Heart left ventricle (tissue), 16 donors: ENCODE measurements at regions not wholly inside any gene's neighbourhood (a gene's known extent, or its start where the extent isn't known, plus 50 kb on each side); places are given as distances from the start of the nearest gene placed in this dataset.

Source experiments
- ATAC-seq, 4 donors: fragments of 200-7000 bp; cut with Tn5 transposase; one replicate each; pipeline ENCODE4 v1.9.1; 2020 to 2022; ENCODE audit warnings: moderate library complexity in 4 of 4, mild to moderate bottlenecking in 3 of 4, moderate number of reproducible peaks in 1 of 4
- DNase-seq, 5 donors: peaks; one replicate each; pipeline ENCODE4 v3.0.0-alpha.2; 2020
- H3K27ac ChIP-seq, 12 donors: fragments of 200-600 bp; sonication (generic) in 4 of 12; one replicate each; pipeline versions ENCODE4 v1.5.0 to v1.8.0; 2016 to 2022; ENCODE audit warnings: mild to moderate bottlenecking in 2 of 12
- H3K27me3 ChIP-seq, 9 donors: fragments of 200-600 bp; sonication (generic) in 2 of 9; one replicate each; pipeline versions ENCODE4 v1.5.1 to v1.8.0; 2016 to 2022; ENCODE audit warnings: mild to moderate bottlenecking in 3 of 9
- H3K36me3 ChIP-seq, 9 donors: fragments of 200-600 bp; sonication (generic) in 2 of 9; one replicate each; pipeline versions ENCODE4 v1.5.0 to v1.8.0; 2018 to 2022; ENCODE audit warnings: mild to moderate bottlenecking in 2 of 9
- H3K4me1 ChIP-seq, 12 donors: fragments of 200-600 bp; sonication (generic) in 4 of 12; one replicate each; pipeline versions ENCODE4 v1.5.0 to v1.8.0; 2016 to 2022; ENCODE audit warnings: mild to moderate bottlenecking in 3 of 12
- H3K4me3 ChIP-seq, 12 donors: fragments of 200-600 bp; sonication (generic) in 4 of 12; one replicate each; pipeline versions ENCODE4 v1.5.0 to v1.8.0; 2017 to 2022; ENCODE audit warnings: mild to moderate bottlenecking in 9 of 12, moderate library complexity in 4 of 12
- H3K9me3 ChIP-seq, 12 donors: fragments of 200-600 bp; sonication (generic) in 4 of 12; one replicate each; pipeline versions ENCODE4 v1.5.0 to v1.8.0; 2016 to 2022; ENCODE audit warnings: mild to moderate bottlenecking in 1 of 12
- POLR2A ChIP-seq, 2 donors: fragments of 450-650 bp; IDR thresholded peaks; one replicate each; pipeline ENCODE4 v1.6.1; 2017; ENCODE audit warnings: antibody characterized with exemption in 2 of 2, mild to moderate bottlenecking in 2 of 2, moderate library complexity in 2 of 2
- WGBS, 4 donors: extraction: QIAGEN DNeasy Blood & Tissue Kit in 2 of 4; methylation state at CpG; one replicate each; pipeline versions ENCODE4 v1.1.5 to v1.1.7; 2013 to 2018; 5-methylcytosine and 5-hydroxymethylcytosine counted together
- intact Hi-C, 10 donors: fragments of 100-400 bp; cut with DNase I; formaldehyde crosslinking; loops; one replicate each; pipeline versions ENCODE4 v1.11.1 to v1.14.2; 2022
- TF ChIP-seq, protein P1 (sequence below), 12 donors: fragments of 200-600 bp; sonication (generic) in 4 of 12; IDR thresholded peaks; one replicate each; pipeline versions ENCODE4 v1.5.0 to v1.8.0; 2018 to 2022; ENCODE audit warnings: antibody characterized with exemption in 12 of 12, mild to moderate bottlenecking in 5 of 12
- donor health status: ischemic (EF 13 %, LVEDD 7.1; RV severe dilation, severe dysfunction).
- donor health status: healthy with polysubstance abuse.
- donor health status: DM: no; HTN: yes; CAD: no.
- donor health status: DM: no; HTN: no; CAD: no.
- donor health status: ischemic (EF 25% LVEDD 6.9; RV normal size, moderate dysfunction).
- donor health status: ischemic (EF 25% LVEDD 5.7; RV mildly dilated, moderate dysfunction).
- donor health status: healthy.
- donor health status: DM: yes; HTN: yes; CAD: no.
- donor health status: ischemic (EF 35%, LVEDD 5.7; RV mildly dilated, moderate dysfunction).
- donor health status: nonischemic (EF 11% LVEDD 7.7; RV severe dilation, severe dysfunction).
- donor health status: DM: yes; HTN: yes; CAD: no.
- donor health status: PGD.
- donor health status: ischemic (EF 29% LVEDD 5.4; RV normal size, mild dysfunction).
- donor health status: nonischemic (EF 23%, LVEDD 6.1; RV moderate dilation, normal function).

DNA sequence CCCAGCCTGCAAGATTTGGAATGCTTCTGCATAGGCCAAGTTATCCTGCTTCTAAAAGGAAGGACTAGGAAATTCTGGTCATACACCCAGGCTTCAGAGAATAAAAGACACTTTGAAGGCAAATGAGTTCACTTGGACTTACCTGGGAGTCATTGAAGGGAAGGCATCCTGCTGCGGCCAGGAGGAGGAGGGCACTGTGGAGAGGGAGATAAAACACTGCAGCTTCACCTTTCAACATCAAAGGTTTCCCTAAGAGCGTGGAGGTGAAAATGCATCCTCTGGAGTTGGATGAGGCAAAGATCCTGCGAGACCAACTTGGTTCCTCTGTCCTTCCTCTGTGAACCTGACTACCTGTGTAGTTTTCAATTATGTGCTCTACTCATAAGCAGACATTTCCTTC, 79.5 kb upstream of the RIOK3 start:
- Histone ChIP-seq H3K9me3 (no peaks in the 10 kb centered on the region), H3K4me1 (peaks cover 0 to 8% (median 4%) of the 10 kb centered on the region in 12 donors), H3K4me3 (no peak overlapping the region), H3K27me3 (no peaks in the 10 kb centered on the region), H3K27ac (no peak overlapping the region), H3K36me3 (no peaks in the 10 kb centered on the region)
- DNase-seq = no peak
- intact Hi-C loops = loop anchor here in 4 of 10 donors (10.0 kb wide), 3 partner anchors 339 to 559 kb away; no protein-coding TSS in a partner anchor
- TF ChIP-seq, protein P1, sequence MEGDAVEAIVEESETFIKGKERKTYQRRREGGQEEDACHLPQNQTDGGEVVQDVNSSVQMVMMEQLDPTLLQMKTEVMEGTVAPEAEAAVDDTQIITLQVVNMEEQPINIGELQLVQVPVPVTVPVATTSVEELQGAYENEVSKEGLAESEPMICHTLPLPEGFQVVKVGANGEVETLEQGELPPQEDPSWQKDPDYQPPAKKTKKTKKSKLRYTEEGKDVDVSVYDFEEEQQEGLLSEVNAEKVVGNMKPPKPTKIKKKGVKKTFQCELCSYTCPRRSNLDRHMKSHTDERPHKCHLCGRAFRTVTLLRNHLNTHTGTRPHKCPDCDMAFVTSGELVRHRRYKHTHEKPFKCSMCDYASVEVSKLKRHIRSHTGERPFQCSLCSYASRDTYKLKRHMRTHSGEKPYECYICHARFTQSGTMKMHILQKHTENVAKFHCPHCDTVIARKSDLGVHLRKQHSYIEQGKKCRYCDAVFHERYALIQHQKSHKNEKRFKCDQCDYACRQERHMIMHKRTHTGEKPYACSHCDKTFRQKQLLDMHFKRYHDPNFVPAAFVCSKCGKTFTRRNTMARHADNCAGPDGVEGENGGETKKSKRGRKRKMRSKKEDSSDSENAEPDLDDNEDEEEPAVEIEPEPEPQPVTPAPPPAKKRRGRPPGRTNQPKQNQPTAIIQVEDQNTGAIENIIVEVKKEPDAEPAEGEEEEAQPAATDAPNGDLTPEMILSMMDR (IDR thresholded peaks at IDR 0.05) = no peak
- no peak for TF ChIP-seq POLR2A (IDR thresholded peaks at IDR 0.05)
- no peak for ATAC-seq
- WGBS, 4 donors = 94 to 98% (median 96%) methylated on average over 3 of the region's 3 CpGs

DNA sequence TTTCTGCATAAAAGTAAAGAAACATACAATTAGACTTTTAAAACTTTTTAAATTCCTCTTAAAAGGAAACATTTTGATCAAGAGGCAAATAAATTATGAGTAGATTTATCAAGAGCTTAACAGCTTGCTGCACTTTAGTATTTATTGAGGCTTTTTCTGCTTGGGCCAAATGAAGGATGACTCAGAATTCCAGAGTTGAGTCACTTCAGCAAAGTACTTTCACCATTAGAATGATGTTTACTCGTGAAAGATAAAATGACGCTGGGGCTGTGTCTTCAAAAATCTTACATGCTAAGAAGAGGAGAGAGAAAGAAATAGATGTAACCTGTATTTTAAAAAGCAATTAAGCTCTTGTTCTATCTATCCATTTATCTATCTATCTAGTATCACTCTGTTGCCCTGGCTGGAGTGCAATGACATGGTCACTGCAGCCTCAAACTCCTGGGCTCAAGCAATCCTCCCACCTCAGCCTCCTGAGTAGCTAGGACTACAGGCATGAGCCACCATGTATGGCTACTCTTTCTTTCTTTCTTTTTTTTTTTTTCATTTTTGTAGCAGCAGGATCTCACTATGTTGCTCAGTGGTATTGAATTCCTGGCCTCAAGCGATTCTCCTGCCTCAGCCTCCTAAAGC, 75.3 kb upstream of the RIOK3 start:
- ATAC-seq = peak in 1 of 4 donors; percentile 70
- TF ChIP-seq, protein P1 (IDR thresholded peaks at IDR 0.05) = no peak
- no peak for TF ChIP-seq POLR2A (IDR thresholded peaks at IDR 0.05)
- Histone ChIP-seq H3K9me3 (no peaks in the 10 kb centered on the region), H3K36me3 (no peaks in the 10 kb centered on the region), H3K27ac (peak overlapping the region in 8 of 12 donors; percentile 0 to 73 (median 37)), H3K4me3 (no peak overlapping the region), H3K27me3 (no peaks in the 10 kb centered on the region), H3K4me1 (peaks cover 0 to 12% (median 6%) of the 10 kb centered on the region in 12 donors)
- DNase-seq = no peak
- intact Hi-C loops = loop anchor here in 6 of 10 donors (1.0 to 10.0 kb wide), 7 partner anchors 245 to 563 kb away; no protein-coding TSS in a partner anchor
- WGBS, 4 donors = 78 to 88% (median 85%) methylated on average over 3 of the region's 3 CpGs

DNA sequence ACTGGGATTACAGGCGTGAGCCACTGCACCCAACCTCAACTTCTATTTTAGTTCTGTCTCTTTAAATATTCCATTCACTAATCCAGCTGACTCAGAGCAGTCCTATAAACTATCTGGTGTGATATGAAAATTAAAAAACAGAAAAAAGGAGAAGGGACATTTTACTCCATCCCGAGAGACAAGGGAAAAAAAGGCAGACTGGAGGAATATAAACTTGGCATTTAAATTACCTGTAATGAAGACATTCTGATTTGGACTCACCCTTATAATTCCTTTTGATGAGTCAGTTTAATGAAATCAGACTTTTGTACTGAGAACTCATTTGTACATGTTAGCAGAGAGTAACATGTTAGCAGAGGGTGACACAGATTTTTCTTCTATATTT, 74.8 kb upstream of the RIOK3 start:
- Histone ChIP-seq H3K9me3 (no peaks in the 10 kb centered on the region), H3K36me3 (no peaks in the 10 kb centered on the region), H3K4me1 (peaks cover 0 to 12% (median 6%) of the 10 kb centered on the region in 12 donors), H3K27me3 (no peaks in the 10 kb centered on the region), H3K4me3 (no peak overlapping the region), H3K27ac (peak overlapping the region in 8 of 12 donors; percentile 0 to 73 (median 37))
- WGBS, 4 donors = 71 to 83% (median 79%) methylated on average over 2 of the region's 2 CpGs
- intact Hi-C loops = loop anchor here in 6 of 10 donors (1.0 to 10.0 kb wide), 7 partner anchors 246 to 563 kb away; no protein-coding TSS in a partner anchor
- peak in 1 of 4 donors; percentile 41 for ATAC-seq
- no peak for DNase-seq
- TF ChIP-seq, protein P1 (IDR thresholded peaks at IDR 0.05) = no peak
- no peak for TF ChIP-seq POLR2A (IDR thresholded peaks at IDR 0.05)

DNA sequence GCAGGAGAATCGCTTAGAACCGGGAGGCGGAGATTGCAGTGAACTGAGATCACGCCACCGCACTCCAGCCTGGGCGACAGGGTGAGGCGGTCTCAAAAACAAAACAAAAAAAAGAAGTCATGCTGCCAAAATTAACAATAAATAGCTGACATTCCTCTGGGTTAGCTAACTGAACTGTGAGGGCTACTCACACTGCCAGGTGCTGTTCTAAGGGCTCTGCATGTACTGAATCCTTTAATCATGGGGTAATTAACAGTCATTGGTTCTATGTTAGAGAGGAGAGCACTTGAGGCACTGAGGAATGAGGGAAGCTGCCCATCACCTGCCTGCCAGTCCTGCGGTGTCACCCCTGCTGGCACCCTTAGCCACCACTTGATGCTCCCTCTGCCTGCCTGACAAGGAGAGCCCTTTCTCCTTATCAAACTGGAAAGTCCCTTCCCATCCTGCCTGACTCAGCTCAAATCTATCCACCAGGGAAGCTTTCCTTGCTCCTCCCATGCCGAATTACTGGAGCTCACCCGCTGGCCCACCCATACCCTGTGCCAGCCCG, 73.0 kb upstream of the RIOK3 start:
- peak in 1 of 4 donors; percentile 36 for ATAC-seq
- Histone ChIP-seq H3K36me3 (peaks cover 0 to 7% (median 0%) of the 10 kb centered on the region in 9 donors), H3K9me3 (no peaks in the 10 kb centered on the region), H3K4me1 (peaks cover 0 to 12% (median 6%) of the 10 kb centered on the region in 12 donors), H3K4me3 (no peak overlapping the region), H3K27ac (no peak overlapping the region), H3K27me3 (no peaks in the 10 kb centered on the region)
- DNase-seq = no peak
- WGBS, 4 donors = 87 to 91% (median 89%) methylated on average over 11 of the region's 11 CpGs
- TF ChIP-seq, protein P1 (IDR thresholded peaks at IDR 0.05) = no peak
- TF ChIP-seq POLR2A (IDR thresholded peaks at IDR 0.05) = no peak
- intact Hi-C loops = loop anchor here in 3 of 10 donors (10.0 kb wide), 1 partner anchor 345 kb away; no protein-coding TSS in a partner anchor
